GM12874 (cell line): ENCODE measurements at regions not wholly inside any gene's neighbourhood (a gene's known extent, or its start where the extent isn't known, plus 50 kb on each side); places are given as distances from the start of the nearest gene placed in this dataset.

ENCODE experiments used
- CTCF ChIP-seq: IDR thresholded peaks from 2 replicates; pipeline ENCODE4 v1.5.1; 2011; ENCODE audit warnings: low read depth, mild to moderate bottlenecking, control low read depth, low read length, moderate library complexity; ENCODE audit not compliant: insufficient read depth

GRCh38 chr12:92402415-92402814, 256.8 kb upstream of the BTG1 start:
- TF ChIP-seq CTCF = no peak

DNA sequence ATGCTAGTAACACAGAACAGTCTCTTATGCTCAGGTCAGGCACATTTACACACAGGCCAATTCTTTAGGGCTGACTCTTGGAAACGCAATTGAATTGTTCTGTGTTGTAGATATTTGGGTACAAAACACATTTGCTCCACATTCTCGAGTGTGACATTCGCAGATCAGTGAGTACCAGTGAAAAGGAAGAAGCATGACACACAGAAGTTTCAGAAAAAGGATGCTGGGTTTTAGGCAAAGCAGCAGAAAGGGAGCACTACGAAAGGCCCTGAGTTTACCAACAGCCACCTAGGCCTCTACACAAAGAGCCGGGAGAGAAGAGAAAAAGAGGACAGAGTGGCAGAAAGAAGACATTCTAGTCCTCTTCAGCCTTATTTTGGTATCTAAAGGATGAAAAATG, 254.4 kb upstream of the BTG1 start:
- no peak for TF ChIP-seq CTCF

DNA sequence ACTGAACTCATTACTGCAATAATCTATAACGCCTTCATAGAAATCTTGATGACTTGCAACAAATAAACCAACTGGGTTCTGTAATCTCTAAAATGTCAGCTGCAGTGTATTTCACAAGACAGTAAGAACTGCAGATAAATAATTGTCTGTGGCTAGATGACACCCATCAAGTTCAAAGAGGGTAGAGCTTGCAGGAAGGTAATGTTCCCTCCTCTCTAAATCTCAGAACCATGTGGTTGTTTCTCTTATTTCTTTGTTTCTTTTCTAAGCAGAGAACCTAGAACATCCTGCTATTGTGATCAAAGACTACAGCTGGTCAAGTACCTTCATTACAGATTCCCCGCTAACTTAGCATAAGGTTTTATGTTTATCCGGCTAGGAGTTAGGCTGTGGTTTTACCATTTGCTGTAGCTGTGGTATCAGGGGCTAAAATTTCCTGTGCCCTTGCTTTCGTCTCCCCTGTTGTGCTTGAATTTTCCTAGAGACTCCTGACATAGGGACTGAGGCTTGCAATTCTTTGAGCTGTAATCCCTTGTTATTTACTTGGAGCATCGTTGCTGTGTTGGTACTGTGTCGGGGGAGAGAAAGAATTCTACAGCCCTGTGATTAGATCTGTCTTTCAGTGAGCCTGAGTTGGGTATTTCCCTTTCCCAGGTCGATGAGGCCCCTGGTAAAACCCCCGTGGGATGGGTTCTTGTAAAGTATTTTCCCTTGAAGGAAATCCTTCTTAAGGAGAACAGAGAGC, 253.1 kb upstream of the BTG1 start:
- no peak for TF ChIP-seq CTCF

DNA sequence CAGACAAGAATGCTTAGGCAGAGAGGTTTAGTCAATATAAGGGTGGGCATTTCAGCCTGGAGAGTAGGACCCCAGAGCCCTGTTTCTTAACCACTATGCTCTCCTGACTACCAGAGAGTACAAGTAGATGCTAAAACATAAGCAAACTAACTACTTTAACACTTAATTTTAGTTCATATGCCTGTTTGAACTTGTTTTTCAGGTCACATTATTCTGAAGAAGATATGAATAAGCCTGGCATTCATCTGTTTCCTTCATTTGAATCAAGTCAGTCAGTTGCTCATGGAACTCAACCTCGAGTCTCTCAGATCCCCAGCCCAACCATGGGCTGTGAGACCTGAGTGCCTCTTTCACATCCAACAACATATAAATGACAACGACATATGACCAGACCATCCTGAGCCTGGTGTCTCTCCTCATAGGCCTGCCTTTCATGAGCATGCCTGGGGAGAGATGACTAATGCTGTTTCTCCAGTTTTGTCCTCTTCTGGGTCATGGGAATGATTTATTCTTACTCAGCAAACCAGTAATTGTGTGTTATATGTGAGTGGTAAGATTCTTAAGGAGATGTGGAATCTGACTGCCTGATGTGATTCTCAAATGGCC, 251.1 kb upstream of the BTG1 start:
- TF ChIP-seq CTCF = no peak

- TF ChIP-seq CTCF = no peak
Measured at GRCh38 chr12:92395322-92395721, 249.7 kb upstream of the BTG1 start.

GRCh38 chr12:92394895-92395294, 249.2 kb upstream of the BTG1 start:
- no peak for TF ChIP-seq CTCF

GRCh38 chr12:92393504-92393903, 247.9 kb upstream of the BTG1 start:
- TF ChIP-seq CTCF = no peak
